T-cell (primary cell): ENCODE measurements at regions not wholly inside any gene's neighbourhood (a gene's known extent, or its start where the extent isn't known, plus 50 kb on each side); places are given as distances from the start of the nearest gene placed in this dataset.

Experiments used
- ATAC-seq, 4 experiments: fragments of 200-7000 bp in 3 of 4; fragments of 150-1000 bp in 1 of 4; cut with Tn5 transposase; replicated peaks in 1 of 4; 1 replicate in 3 of 4; 2 replicates in 1 of 4; pipeline ENCODE4 v1.10.0; 2021; ENCODE audit warnings: moderate library complexity in 3 of 4, mild to moderate bottlenecking in 2 of 4, moderate number of reproducible peaks in 1 of 4
- CTCF ChIA-PET, 2 donors: fragments of 300-600 bp; sonication (Branson Sonifier 250); formaldehyde crosslinking; loops; one replicate each; lab custom pipeline; 2022; ENCODE audit warnings: antibody characterized with exemption in 2 of 2; lab: Charles Lee
- POLR2A ChIA-PET, 2 donors: fragments of 300-600 bp; sonication (Branson Sonifier 250); formaldehyde crosslinking; loops; one replicate each; lab custom pipeline; 2022; ENCODE audit warnings: antibody characterized with exemption in 2 of 2; lab: Charles Lee
- DNase-seq, 35 experiments: peaks; one replicate each; pipeline versions ENCODE4 v3.0.0 to v3.0.0-alpha.2; 2013 to 2023
- H3K27ac ChIP-seq: one replicate; pipeline ENCODE4 v1.5.1; 2013; ENCODE audit warnings: low read length
- H3K27me3 ChIP-seq, 2 experiments: replicated peaks in 1 of 2; 1 replicate in 1 of 2; 2 replicates in 1 of 2; pipeline versions ENCODE4 v1.6.1 to v1.7.0; 2013; ENCODE audit warnings: low read length in 1 of 2, mixed read lengths in 1 of 2; ENCODE audit not compliant: control insufficient read depth in 2 of 2, insufficient read depth in 2 of 2; ENCODE audit errors: extremely low read depth in 1 of 2
- H3K36me3 ChIP-seq, 2 donors: 1 replicate in 1 of 2; 2 replicates in 1 of 2; pipeline versions ENCODE4 v1.6.1 to v1.7.0; 2013; ENCODE audit warnings: low read length in 1 of 2; ENCODE audit not compliant: control insufficient read depth in 2 of 2, insufficient read depth in 1 of 2; ENCODE audit errors: extremely low read depth in 1 of 2
- H3K4me1 ChIP-seq, 2 experiments: 1 replicate in 1 of 2; 2 replicates in 1 of 2; pipeline versions ENCODE4 v1.6.1 to v1.7.0; 2013; ENCODE audit warnings: low read length in 2 of 2, mixed read lengths in 1 of 2; ENCODE audit not compliant: insufficient read depth in 2 of 2, control insufficient read depth in 1 of 2; ENCODE audit errors: extremely low read depth in 1 of 2
- H3K4me3 ChIP-seq, 2 donors: 1 replicate in 1 of 2; 2 replicates in 1 of 2; pipeline versions ENCODE4 v1.5.1 to v1.7.0; 2013; ENCODE audit warnings: mild to moderate bottlenecking in 2 of 2, low read length in 1 of 2, moderate library complexity in 1 of 2; ENCODE audit not compliant: control insufficient read depth in 1 of 2; ENCODE audit errors: extremely low read depth in 1 of 2
- H3K9me3 ChIP-seq: 2 replicates; pipeline ENCODE4 v1.7.0; 2013
- H3K27ac Mint-ChIP-seq, 2 donors: one replicate each; pipeline ENCODE4 v1.8.0; 2020 to 2021; ENCODE audit warnings: mild to moderate bottlenecking in 2 of 2, mixed read lengths in 2 of 2
- H3K27me3 Mint-ChIP-seq, 2 donors: one replicate each; pipeline ENCODE4 v1.8.0; 2021 to 2022; ENCODE audit warnings: mixed read lengths in 2 of 2
- H3K36me3 Mint-ChIP-seq: one replicate; pipeline ENCODE4 v1.8.0; 2021; ENCODE audit warnings: mixed read lengths
- H3K4me1 Mint-ChIP-seq, 3 donors: one replicate each; pipeline ENCODE4 v1.8.0; 2020 to 2022; ENCODE audit warnings: mixed read lengths in 3 of 3, mild to moderate bottlenecking in 1 of 3
- H3K4me3 Mint-ChIP-seq, 3 donors: one replicate each; pipeline ENCODE4 v1.8.0; 2020 to 2022; ENCODE audit warnings: mild to moderate bottlenecking in 3 of 3, mixed read lengths in 3 of 3, moderate library complexity in 3 of 3
- H3K9me3 Mint-ChIP-seq, 3 donors: one replicate each; pipeline ENCODE4 v1.8.0; 2020 to 2022; ENCODE audit warnings: mixed read lengths in 3 of 3
- WGBS: methylation state at CpG from one replicate; pipeline ENCODE4 v1.1.5; 2013; ENCODE audit warnings: missing lambda C conversion rate; ENCODE audit not compliant: insufficient coverage; 5-methylcytosine and 5-hydroxymethylcytosine counted together

GRCh38 chr16:73151225-73151624 lies 103.3 kb upstream of the ZFHX3 start:
- peaks cover 0 to 7% of the 10 kb centered on the region in 2 experiments for H3K27me3 ChIP-seq
- CTCF ChIA-PET: no interaction called here
- POLR2A ChIA-PET: no interaction called here
- Mint-ChIP-seq H3K9me3 (no peaks in the 10 kb centered on the region), H3K4me1 (peaks cover 0 to 7% (median 0%) of the 10 kb centered on the region in 3 donors), H3K36me3 (no peaks in the 10 kb centered on the region), H3K27me3 (peaks cover 11 to 18% of the 10 kb centered on the region in 2 donors), H3K27ac (no peak overlapping the region), H3K4me3 (no peak overlapping the region)
- no peak for DNase-seq
- H3K4me3 ChIP-seq: no peak overlapping the region
- WGBS: 22% methylated on average over 1 of the region's 5 CpGs
- no peaks in the 10 kb centered on the region for H3K4me1 ChIP-seq
- ATAC-seq: no peak
- H3K36me3 ChIP-seq: no peaks in the 10 kb centered on the region
- no peak overlapping the region for H3K27ac ChIP-seq
- no peaks in the 10 kb centered on the region for H3K9me3 ChIP-seq

DNA sequence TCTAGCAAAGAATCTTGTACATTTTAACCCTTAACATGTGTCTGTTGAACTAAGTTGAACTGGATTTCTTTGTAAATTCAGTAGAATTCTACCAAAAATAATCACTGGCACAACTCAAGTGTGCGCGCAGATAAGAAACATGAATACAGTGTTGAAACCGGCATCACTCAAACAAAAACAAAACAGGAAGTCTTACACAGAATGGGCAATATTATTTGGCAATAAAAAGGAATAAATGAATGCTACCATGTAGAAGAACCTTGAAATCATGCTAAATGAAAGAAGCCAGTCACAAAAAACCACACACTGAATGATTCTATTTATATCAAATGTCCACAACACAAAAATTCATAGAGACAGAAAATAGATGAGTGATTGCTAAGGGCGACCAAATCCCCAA lies 102.9 kb upstream of the ZFHX3 start:
- H3K27me3 Mint-ChIP-seq: peaks cover 11 to 18% of the 10 kb centered on the region in 2 donors

GRCh38 chr16:73149334-73149733 lies 101.4 kb upstream of the ZFHX3 start:
- 73% methylated on average over 7 of the region's 7 CpGs for WGBS
- H3K9me3 Mint-ChIP-seq: no peaks in the 10 kb centered on the region
- peaks cover 7 to 15% of the 10 kb centered on the region in 2 donors for H3K27me3 Mint-ChIP-seq
- H3K36me3 Mint-ChIP-seq: no peaks in the 10 kb centered on the region
- Histone ChIP-seq H3K4me1 (no peaks in the 10 kb centered on the region), H3K27ac (no peak overlapping the region), H3K9me3 (no peaks in the 10 kb centered on the region), H3K27me3 (peaks cover 0 to 11% of the 10 kb centered on the region in 2 experiments), H3K36me3 (no peaks in the 10 kb centered on the region), H3K4me3 (no peak overlapping the region)
- ATAC-seq (no peak), DNase-seq (no peak)
- POLR2A ChIA-PET: no interaction called here
- H3K27ac Mint-ChIP-seq: no peak overlapping the region
- H3K4me3 Mint-ChIP-seq: no peak overlapping the region
- CTCF ChIA-PET: no interaction called here
- H3K4me1 Mint-ChIP-seq: peaks cover 0 to 4% (median 0%) of the 10 kb centered on the region in 3 donors

More for the DNA sequence above, 102.9 kb upstream of the ZFHX3 start:
- WGBS: 100% methylated on average over 2 of the region's 4 CpGs
- Histone ChIP-seq H3K36me3 (no peaks in the 10 kb centered on the region), H3K4me1 (no peaks in the 10 kb centered on the region), H3K4me3 (no peak overlapping the region), H3K27ac (no peak overlapping the region), H3K9me3 (no peaks in the 10 kb centered on the region), H3K27me3 (peaks cover 0 to 7% of the 10 kb centered on the region in 2 experiments)
- H3K27ac Mint-ChIP-seq: no peak overlapping the region
- ChIA-PET CTCF (no interaction called here), POLR2A (no interaction called here)
- no peak overlapping the region for H3K4me3 Mint-ChIP-seq
- ATAC-seq (no peak), DNase-seq (no peak)
- no peaks in the 10 kb centered on the region for H3K36me3 Mint-ChIP-seq
- H3K9me3 Mint-ChIP-seq: no peaks in the 10 kb centered on the region
- H3K4me1 Mint-ChIP-seq: peaks cover 0 to 7% (median 0%) of the 10 kb centered on the region in 3 donors

GRCh38 chr16:73147958-73148357 lies 100.0 kb upstream of the ZFHX3 start:
- Histone ChIP-seq H3K9me3 (no peaks in the 10 kb centered on the region), H3K4me1 (no peaks in the 10 kb centered on the region), H3K27ac (no peak overlapping the region), H3K4me3 (no peak overlapping the region), H3K36me3 (no peaks in the 10 kb centered on the region), H3K27me3 (peaks cover 0 to 8% of the 10 kb centered on the region in 2 experiments)
- H3K4me3 Mint-ChIP-seq: no peak overlapping the region
- CTCF ChIA-PET: no interaction called here
- peaks cover 4 to 12% of the 10 kb centered on the region in 2 donors for H3K27me3 Mint-ChIP-seq
- POLR2A ChIA-PET: interaction anchor here in 1 of 2 donors (0.7 kb wide), 1 partner anchor 9 kb away, joined by 10 read pairs; no protein-coding TSS in a partner anchor
- no peaks in the 10 kb centered on the region for H3K4me1 Mint-ChIP-seq
- ATAC-seq (no peak), DNase-seq (no peak)
- no peaks in the 10 kb centered on the region for H3K9me3 Mint-ChIP-seq
- no peaks in the 10 kb centered on the region for H3K36me3 Mint-ChIP-seq
- no peak overlapping the region for H3K27ac Mint-ChIP-seq
- 90% methylated on average over 2 of the region's 3 CpGs for WGBS

DNA sequence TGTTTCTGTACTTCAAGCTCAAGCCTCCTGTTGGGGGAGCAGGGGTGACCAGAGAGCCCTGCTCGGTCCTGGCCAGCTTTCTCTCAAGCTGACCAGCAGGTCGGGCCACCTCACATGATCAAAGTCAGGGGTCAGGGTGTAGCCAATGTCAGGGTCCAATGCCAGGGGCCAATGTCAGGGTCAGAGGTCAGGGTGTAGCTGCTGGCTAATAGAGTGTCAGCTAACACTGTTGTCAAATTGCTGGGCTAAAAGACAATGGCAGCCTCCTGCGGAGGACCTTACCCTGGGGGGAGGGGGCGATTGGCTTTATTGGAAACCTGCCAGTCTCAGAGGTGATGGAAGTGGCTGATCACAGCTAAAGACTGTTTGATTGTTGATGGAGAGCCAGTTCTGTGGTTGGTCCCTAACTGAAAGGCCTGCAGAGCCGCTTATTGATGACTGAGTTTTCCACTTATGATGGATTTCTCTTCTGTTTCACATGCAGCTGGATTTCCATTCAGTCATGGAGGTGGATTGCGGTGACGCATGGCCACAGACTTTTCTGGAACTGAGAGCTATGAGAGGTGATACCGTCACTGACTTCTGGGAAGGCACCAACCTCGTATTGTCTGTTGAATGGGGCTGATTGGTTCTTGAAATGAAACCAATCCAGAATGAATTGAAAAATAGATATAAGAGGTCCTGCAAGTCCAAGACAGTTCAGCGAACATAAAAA lies 97.4 kb upstream of the ZFHX3 start:
- Histone ChIP-seq H3K27me3 (peaks cover 0 to 5% of the 10 kb centered on the region in 2 experiments), H3K9me3 (no peaks in the 10 kb centered on the region), H3K4me1 (no peaks in the 10 kb centered on the region), H3K36me3 (no peaks in the 10 kb centered on the region), H3K4me3 (no peak overlapping the region), H3K27ac (no peak overlapping the region)
- H3K27me3 Mint-ChIP-seq: no peaks in the 10 kb centered on the region
- ChIA-PET POLR2A (no interaction called here), CTCF (no interaction called here)
- H3K9me3 Mint-ChIP-seq: peaks cover 0 to 2% (median 0%) of the 10 kb centered on the region in 3 donors
- ATAC-seq: no peak
- no peaks in the 10 kb centered on the region for H3K36me3 Mint-ChIP-seq
- no peak overlapping the region for H3K4me3 Mint-ChIP-seq
- no peak overlapping the region for H3K27ac Mint-ChIP-seq
- no peak for DNase-seq
- no peaks in the 10 kb centered on the region for H3K4me1 Mint-ChIP-seq
- WGBS: 82% methylated on average over 9 of the region's 10 CpGs

DNA sequence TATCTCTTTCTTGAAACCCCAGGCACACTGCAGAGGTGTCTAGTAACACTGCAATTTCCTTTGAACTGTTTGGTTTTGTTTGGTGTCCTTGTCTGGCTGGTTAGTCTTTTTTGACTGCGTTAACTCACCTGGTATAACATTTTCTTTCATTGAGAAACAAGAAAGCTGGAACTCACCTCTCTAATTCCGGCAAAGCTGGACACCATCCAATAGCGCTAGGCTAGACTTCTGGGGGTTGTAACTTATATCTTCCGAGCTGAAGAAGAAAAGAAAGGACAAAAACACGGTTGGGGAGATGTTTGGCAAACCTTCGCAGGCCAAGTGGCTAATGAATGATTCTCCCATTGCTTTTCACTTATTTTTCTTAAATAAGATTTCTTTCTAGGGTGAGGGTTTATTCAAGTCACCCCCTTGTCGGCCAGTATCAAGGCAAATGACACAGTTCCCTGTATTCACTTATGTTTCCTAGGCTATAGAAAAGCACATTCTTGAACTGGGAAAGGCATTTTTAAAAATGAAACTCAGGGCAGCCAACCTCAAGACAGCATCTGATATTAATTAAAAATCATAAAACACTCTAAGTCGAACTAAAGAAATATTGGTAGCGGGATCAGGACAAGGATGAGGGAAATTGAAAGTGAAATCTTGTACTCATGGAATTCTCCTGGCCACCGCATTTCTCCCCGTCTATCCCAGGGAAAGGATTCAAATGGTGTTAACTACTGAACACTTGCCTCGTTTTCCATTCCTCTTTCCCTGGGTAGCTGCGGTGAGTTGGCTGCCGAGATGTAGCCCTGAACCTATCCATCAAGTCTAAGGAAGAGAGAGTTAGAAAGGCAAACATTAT lies 95.9 kb upstream of the ZFHX3 start:
- H3K4me3 Mint-ChIP-seq: no peak overlapping the region
- WGBS: 80% methylated on average over 1 of the region's 14 CpGs
- H3K9me3 ChIP-seq: no peaks in the 10 kb centered on the region
- ATAC-seq (no peak), DNase-seq (no peak)
- no peak overlapping the region for H3K27ac ChIP-seq
- peaks cover 0 to 2% (median 0%) of the 10 kb centered on the region in 3 donors for H3K9me3 Mint-ChIP-seq
- no peak overlapping the region for H3K4me3 ChIP-seq
- POLR2A ChIA-PET: no interaction called here
- H3K4me1 Mint-ChIP-seq: no peaks in the 10 kb centered on the region
- peaks cover 0 to 5% of the 10 kb centered on the region in 2 experiments for H3K27me3 ChIP-seq
- no peaks in the 10 kb centered on the region for H3K4me1 ChIP-seq
- no peaks in the 10 kb centered on the region for H3K27me3 Mint-ChIP-seq
- H3K27ac Mint-ChIP-seq: no peak overlapping the region
- no peaks in the 10 kb centered on the region for H3K36me3 Mint-ChIP-seq
- CTCF ChIA-PET: interaction anchor here in 1 of 2 donors (0.6 kb wide), 1 partner anchor 502 kb away, joined by 3 read pairs; no protein-coding TSS in a partner anchor
- H3K36me3 ChIP-seq: no peaks in the 10 kb centered on the region
